ENCODE measurements at regions not wholly inside any gene's neighbourhood (a gene's known extent, or its start where the extent isn't known, plus 50 kb on each side); places are given as distances from the start of the nearest gene placed in this dataset.

- H3K4me3 ChIP-seq (ENCODE audit: low read length), result no peak overlapping the region
- TF ChIP-seq CTCF (conservative IDR thresholded peaks at IDR 0.05; ENCODE audit: low read depth, low read length), result no peak
- no peak for DNase-seq (ENCODE audit: low read depth)
Measured at GRCh38 chr4:35238793-35239192, 1005.5 kb downstream of the ARAP2 start.

- TF ChIP-seq CTCF (conservative IDR thresholded peaks at IDR 0.05; ENCODE audit: low read depth, low read length), result no peak
- DNase-seq (ENCODE audit: low read depth), result no peak
- no peak overlapping the region for H3K4me3 ChIP-seq (ENCODE audit: low read length)
Measured at GRCh38 chr4:35246493-35246892, 997.8 kb downstream of the ARAP2 start.

DNA sequence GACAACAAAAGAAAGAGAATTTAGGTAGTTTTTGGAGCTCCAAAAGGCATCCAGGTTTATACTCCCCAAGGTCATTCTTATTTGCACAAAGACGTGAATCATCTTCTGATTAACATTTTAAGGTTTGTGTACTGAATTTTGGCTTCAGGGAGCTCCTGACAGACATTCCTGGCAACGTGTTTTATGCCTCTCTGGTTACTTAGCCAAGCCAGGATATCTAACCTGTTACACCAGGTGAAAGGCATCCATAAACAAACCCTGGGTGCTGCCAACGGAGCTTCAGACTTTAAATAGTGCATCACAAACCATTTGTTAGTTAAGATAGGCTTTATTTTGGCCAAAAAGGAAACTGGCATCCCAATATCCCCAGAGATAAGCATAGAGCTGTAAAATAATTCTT, 997.3 kb downstream of the ARAP2 start:
- DNase-seq (ENCODE audit: low read depth), result no peak
- H3K4me3 ChIP-seq (ENCODE audit: low read length), result no peak overlapping the region
- no peak for TF ChIP-seq CTCF (conservative IDR thresholded peaks at IDR 0.05; ENCODE audit: low read depth, low read length)

GRCh38 chr4:35250331-35250730, 994.0 kb downstream of the ARAP2 start:
- DNase-seq (ENCODE audit: low read depth), result no peak
- no peak for TF ChIP-seq CTCF (conservative IDR thresholded peaks at IDR 0.05; ENCODE audit: low read depth, low read length)
- H3K4me3 ChIP-seq (ENCODE audit: low read length), result no peak overlapping the region

GRCh38 chr4:35250761-35251160, 993.6 kb downstream of the ARAP2 start:
- TF ChIP-seq CTCF (conservative IDR thresholded peaks at IDR 0.05; ENCODE audit: low read depth, low read length), result no peak
- peak; percentile 62 for DNase-seq (ENCODE audit: low read depth)
- no peak overlapping the region for H3K4me3 ChIP-seq (ENCODE audit: low read length)

DNA sequence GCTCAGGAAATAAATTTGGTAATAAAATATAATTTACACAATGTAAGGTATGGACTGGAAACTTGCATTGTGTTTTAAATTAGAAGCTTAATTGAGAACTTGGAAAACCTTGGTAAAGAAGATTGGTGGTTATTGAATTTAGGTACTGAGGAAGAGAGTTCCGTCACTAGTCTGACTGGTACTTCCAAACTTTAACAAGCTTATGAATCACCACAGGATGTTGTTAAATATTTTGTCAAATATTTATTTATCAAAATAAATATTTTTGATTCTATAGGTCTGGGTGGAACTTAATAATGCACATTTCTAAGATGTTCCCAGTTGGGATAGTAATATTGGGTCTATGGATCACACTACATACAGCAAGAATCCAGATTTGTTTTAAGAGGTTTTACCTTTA, 992.2 kb downstream of the ARAP2 start:
- DNase-seq (ENCODE audit: low read depth), result no peak
- TF ChIP-seq CTCF (conservative IDR thresholded peaks at IDR 0.05; ENCODE audit: low read depth, low read length), result no peak
- H3K4me3 ChIP-seq (ENCODE audit: low read length), result no peak overlapping the region

DNA sequence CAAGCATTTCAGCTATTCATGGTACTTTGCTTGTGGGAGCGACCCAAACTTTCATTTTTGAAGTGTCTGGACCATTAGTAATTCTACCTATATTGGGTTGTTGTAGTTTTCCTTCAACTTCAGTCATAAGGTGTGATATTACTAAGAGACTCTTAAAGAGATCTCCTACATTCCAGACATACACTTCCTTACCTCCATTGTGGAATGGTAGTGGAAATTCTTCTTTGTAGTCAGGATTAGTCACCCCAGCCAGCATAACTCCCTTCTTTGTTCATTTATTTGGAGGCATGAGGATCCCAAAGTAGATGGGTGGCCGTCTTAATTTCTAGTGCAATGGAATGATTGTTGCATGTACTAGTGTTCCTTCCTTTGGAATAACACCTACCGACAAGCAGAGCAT, 991.4 kb downstream of the ARAP2 start:
- H3K4me3 ChIP-seq (ENCODE audit: low read length), result no peak overlapping the region
- TF ChIP-seq CTCF (conservative IDR thresholded peaks at IDR 0.05; ENCODE audit: low read depth, low read length), result no peak
- no peak for DNase-seq (ENCODE audit: low read depth)

Data from retinal pigment epithelial cell (primary cell).